HEK293T (cell line): ENCODE measurements at regions not wholly inside any gene's neighbourhood (a gene's known extent, or its start where the extent isn't known, plus 50 kb on each side); places are given as distances from the start of the nearest gene placed in this dataset.

Source experiments
- FOXM1 ChIP-seq: fragments of 450-650 bp; IDR thresholded peaks from 2 replicates; pipeline ENCODE4 v1.6.1; 2017; ENCODE audit warnings: mild to moderate bottlenecking, borderline replicate concordance
- NFRKB ChIP-seq: fragments of 450-650 bp; IDR thresholded peaks from 2 replicates; pipeline ENCODE4 v1.6.1; 2016; ENCODE audit warnings: mild to moderate bottlenecking, moderate library complexity
- PKNOX1 ChIP-seq: fragments of 450-650 bp; IDR thresholded peaks from 2 replicates; pipeline ENCODE4 v1.6.1; 2016
- SUZ12 ChIP-seq: fragments of 450-650 bp; IDR thresholded peaks from 2 replicates; pipeline ENCODE4 v1.6.1; 2016; ENCODE audit warnings: mild to moderate bottlenecking

- no peak for TF ChIP-seq FOXM1
- TF ChIP-seq NFRKB: no peak
- TF ChIP-seq PKNOX1: no peak
- TF ChIP-seq SUZ12: no peak
Observed at GRCh38 chr1:195019385-195019784, 1588.9 kb downstream of the KCNT2 start.
